NCI-H2029 (cell line): ENCODE measurements at regions not wholly inside any gene's neighbourhood (a gene's known extent, or its start where the extent isn't known, plus 50 kb on each side); places are given as distances from the start of the nearest gene placed in this dataset.

Source experiments
- DNase-seq: peaks from one replicate; lab custom pipeline; 2025; lab: John Stamatoyannopoulos, UW

DNA sequence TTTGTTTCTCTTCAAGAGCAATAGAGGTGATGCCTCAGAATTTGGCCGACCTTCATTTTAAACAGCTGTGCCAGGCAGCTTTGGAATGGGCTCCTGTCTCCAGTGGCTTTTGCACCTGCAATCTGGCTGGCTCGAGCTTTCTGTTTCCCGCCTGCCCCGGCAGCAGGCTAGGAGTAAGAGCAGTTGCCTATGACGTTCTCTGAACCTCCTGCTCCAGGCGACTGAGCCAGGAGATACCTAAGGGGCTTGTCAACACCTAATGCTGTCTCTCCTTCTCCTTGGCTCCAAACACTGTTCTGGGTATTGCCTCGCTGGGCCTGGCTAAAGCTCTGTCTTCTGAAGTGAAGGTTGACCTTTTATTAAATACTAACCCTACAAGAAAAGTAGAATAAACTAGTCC is 229.9 kb downstream of the LRRN1 start:
- no peak for DNase-seq

DNA sequence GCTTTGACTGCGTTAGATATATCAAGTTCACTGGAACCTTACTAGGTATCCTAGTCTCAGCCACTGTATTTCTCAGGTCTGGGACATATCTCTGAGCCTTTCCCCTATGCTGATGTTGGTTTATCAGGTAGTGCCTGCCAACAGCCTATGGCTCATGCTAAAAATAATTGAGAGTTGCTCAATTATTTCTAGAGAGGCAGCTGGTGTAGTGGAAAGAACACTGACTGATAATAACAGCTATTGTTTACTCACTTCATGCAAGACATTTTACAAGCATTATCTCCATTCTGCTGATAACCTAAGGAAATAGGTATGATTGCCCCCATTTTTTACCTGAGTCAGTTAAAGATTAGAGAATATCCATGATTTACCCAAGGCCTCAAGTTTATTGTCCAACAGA is 231.4 kb downstream of the LRRN1 start:
- no peak for DNase-seq

DNA sequence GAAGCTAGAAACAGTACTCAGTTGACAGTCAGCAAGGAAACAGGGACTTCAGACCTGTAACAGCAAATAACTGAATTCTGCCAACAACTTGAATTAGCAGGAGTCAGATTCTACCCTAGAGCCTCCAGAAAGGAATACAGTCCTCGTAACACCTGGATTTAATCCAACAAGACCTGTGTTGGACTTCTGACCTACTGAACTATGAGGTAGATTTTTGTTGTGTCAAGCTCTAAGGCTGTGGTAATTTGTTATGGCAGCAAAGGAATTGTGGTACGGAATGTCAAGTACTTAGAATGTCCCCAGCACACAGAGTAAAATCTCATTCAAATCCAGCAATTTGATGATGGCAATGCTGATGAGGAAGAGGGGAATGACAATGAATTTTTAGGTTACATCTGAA is 234.1 kb downstream of the LRRN1 start:
- DNase-seq = no peak

DNA sequence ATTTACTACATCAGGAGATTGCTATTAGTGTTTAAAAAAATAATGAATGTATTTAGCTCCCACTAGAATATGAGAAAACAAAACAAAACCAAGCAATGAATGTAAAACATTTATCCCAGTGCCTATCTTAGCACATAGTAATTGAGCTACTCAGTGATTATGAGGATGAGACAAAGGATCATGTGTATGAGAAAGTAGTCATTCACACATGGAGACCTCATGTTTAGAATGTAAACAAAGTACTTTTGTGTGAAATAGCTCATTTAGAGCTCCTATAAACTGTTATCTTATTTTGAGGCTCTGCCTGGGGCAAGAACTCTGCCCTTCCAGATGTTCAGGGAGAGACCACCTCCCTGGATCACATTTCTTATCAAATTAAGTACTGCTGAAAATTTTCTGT is 236.8 kb downstream of the LRRN1 start:
- no peak for DNase-seq

DNA sequence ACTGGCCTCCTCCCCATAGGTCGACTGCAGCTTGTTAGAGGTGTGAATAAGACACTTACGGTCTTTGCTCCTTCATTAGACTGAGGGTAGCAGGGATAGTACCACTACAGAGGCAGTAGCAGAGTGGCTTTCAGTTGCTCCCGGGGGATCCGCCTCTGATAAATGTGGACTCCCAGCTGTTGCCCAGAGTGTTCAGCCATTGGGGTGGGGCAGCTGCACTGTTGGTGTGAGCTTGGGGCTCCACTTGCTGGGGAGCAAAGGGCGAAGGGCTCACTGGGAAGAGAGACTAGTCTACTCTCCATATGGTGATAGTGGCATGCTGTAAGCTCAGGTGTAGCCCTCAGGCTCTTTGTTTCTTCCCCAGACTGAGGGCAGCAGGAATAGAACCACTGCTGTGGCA is 239.1 kb downstream of the LRRN1 start:
- no peak for DNase-seq

DNA sequence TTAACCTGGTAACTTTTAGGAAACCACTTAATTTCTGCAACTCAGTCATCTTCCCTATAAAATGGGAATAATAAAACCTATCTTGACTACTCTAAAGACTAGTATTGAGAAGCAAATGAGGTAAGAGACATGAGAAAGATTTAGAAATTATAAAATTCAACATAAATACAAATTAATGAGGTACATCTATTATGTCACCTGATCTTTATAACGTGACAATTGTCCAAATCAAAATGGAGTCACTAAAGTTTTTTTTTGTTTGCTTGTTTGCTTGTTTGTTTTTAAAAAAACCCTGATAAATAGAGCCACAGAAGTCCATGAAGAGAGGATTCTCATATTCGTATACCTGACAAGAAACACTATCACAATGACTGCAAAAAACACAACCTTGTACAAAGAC is 242.8 kb downstream of the LRRN1 start:
- DNase-seq = no peak

DNA sequence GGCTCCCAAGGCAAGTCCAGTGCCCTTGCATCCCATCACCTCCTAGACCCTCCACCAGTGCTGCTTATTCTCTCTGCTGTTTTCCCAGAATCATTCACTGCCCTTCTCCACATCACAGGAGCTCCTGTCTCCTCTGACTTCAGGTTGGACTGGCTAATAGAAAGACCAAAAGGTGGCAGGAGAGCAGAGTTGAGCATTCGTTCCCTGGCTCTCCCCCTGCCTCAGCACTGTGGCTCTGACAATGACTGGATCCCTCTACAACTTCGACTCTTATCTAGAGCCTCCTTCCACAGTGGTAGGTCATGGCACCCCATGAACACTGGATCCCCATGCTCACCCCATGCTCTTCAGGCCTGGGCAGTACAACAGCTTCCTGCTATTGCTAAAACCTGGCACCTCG is 243.6 kb downstream of the LRRN1 start:
- no peak for DNase-seq

DNA sequence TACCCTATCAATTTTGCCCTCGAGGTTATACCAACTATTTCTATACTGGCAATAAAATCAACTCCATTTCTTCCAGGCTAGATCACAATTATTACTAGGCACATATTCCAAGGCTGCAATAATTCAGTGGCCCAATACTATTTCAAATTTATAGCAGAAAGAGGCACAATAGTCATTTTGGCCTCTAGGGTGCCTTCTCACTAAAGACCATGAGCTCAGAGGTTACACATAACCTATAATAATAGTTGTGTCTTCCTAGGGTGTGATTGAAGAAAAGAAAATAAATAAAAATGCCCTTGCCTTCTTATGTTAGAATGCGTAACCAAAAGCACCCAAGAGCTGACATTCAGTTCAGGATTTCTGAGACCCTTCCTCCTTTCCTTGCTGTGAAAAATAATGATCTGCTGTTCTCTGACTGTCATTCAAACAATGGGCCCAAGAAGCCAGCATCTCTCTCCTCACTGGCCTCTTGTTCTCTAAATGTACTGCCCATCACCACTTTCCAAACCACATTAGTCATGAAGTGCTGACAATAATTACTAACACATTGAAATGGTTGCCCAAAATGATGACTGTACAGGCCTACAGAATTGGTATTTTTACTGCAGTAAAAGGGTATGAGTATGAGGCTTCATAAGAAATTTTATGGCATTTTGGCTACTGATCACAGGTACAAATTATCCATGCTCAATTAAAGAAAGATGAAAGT is 244.8 kb downstream of the LRRN1 start:
- DNase-seq = no peak

DNA sequence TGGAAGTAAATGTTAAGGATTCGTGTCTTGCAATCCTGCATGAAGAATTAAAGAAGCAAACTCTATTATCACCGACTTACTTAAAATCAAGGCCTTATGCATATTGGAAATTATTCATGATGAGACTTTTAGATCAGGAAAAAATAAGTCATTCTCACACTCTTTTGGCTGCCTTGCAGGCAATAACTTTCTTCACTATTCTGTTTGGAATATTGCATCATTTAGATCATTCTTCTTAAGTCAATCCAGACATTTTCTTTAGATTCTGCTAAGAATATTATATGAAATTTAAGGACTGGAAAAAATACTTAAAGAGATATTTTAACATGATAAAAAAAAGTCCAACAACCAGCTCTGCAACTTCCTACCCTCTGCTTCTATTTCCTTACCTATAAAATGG is 245.4 kb downstream of the LRRN1 start:
- DNase-seq = no peak

DNA sequence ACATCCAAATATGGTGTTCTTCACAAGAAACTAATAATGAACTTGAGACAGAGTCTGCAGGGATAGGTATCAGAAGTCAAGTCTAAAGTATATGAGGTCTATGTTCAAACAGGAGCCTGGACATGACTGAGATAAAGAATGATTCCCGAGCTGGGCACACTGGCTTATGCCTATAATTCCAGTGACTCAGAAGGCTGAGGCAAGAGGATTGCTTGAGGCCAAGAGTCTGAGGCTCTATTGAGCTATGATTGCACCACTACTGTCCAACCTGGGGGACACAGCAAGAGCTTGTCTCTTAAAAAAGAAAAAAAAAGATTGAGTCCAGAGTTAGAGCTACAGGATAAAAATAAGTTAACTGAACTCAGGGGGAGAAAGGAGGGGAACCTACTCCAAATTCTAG is 246.5 kb downstream of the LRRN1 start:
- no peak for DNase-seq

DNA sequence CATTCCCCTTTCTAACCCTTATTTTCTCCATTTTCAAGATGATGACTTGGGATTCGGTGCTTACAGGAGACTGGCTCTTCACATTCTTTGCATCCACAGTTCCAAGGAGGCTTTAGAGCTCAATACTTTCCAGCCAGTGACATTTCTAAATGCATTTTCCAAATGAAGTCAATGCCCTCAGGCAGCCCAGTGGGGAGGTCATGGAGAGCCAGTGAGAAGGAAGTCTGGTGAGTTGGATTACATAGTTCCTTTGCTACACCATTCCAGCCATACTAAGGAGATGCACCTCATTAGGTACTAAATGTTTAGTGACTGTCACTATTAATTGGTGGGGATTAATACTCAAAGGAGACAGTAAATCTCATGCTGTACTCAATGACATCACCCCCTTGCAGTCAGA is 248.1 kb downstream of the LRRN1 start:
- DNase-seq = no peak

DNA sequence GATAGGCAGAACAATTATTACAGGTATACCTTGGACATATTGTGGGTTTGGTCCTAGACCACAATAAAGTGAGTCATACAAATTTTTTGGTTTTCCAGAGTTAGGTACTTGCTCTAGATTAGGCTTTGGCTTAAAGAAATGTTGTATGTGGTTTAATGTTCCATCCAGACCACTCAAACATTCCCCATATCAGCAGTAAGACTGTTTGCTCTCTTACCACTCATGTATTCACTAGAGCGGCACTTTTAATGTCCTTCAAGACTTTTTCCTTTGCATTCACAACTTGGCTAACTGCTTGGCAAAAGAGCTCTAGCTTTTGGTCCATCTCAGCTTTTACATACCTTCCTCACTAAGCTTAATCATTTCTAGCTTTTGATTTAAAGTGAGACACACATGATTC is 250.5 kb upstream of the SETMAR start:
- no peak for DNase-seq

DNA sequence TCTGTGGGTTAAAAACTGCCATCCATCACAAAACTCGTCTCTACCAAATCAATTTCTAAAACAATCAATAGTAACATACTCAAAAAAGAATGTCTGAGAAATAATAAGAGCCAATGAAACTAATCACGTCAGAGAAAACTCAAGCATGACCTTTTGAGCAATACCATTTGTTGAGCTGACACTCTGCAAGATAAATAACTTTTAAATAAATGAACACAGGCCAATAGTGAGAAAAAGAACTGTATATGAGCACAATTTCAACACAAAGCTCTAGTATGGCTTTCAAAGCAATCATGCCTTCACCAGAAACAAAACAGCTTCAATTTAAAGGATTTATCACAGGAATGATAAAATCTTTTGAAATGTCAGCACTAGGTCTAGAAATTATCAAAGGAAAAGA is 249.2 kb upstream of the SETMAR start:
- no peak for DNase-seq

DNA sequence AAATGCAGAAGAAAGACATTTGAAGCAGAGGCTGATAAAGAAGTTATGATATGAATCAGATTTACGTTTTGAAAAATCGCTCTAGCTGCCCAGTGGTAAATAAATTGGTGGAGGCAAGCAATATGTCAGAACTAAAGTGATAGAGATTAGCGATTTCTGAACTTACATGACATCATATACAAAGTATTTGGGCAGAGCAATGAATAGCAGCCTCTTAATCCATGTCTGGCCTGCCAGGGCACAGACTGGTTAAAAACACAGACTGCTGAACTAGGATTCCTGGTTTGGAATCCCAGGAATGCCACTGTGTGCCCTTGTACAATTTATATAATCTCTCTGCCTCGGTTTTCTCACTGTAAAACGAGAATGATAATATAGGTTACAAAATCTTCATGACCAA is 243.1 kb upstream of the SETMAR start:
- DNase-seq = no peak

DNA sequence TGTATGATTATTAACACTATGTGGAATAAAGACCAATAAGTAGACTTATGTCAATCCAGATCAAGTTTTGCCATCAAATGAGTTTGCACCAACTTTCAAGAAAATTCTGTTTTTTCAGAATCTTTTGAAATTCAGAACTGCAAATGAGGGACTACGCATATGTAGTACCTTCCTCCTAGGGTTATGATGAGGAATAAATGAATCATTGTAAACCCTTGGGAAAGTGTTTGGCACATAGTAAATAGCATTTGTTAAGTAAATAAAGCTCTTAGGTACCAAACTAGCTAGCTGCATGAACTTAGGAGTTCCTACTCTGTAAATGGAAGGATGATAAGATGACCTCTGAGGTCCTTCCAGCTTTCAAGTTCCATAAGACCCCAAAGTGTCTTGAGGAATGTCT is 242.6 kb upstream of the SETMAR start:
- DNase-seq = no peak

DNA sequence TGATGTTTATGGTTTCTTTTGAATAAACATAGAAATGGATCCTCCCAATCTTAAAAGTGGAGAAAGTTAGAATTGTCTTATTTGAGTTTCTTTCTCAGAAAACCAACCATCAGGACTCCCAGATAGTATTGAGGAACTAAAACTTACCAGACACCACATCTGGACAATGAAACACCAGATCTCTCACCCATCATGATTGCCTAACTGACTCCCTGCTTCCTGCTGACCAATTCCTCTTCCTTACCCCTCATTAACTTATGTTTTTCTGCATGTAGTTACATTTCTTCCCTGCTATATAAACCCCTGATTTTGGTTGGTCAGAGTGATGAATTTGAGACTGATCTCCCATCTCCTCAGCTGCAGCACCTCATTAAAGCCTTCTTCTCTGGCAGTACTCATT is 242.0 kb upstream of the SETMAR start:
- DNase-seq = no peak

DNA sequence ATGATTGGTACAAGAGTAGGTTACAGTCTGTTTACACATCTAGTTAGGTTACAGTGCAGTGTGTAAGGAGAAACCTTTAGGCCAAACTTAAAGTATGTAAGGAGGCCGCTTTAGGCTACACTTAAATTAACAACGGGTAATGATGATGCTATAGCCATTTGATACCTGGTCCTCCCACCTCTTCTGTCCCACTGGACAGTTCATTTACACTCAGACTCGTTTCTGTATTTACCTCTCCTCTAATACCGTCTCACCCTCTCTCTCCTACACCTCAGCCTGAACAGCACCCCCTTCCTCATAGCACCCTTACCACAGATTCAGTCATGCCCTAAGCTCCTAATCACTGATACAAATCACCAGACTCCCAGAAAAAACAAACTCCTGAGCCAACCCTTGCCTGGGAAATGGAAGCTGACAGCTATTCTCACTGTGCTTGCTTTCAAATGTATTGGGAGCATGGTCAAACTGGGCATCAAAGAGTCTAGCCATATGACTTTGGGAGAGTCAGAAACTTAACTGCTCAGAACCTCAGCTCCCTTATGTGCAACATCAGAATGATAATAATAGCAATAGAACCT is 241.3 kb upstream of the SETMAR start:
- no peak for DNase-seq

DNA sequence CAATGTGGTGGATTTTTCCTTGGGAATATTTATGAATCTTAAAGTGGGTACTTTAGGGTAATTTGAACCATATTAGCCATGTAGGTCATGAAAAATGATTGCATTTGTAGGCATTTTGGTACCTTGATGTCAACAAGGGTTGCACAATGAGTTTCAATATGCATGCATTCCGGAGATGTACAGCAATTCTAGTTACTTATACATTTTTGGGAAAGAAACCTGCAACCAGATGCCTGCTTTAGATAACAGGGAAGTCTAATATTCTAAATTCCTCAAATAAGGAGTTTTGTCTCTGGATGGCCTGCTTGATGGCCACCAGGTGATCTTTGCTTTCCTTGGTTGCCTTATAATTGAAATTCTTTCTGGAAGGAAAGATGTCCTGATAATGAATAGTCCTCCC is 240.5 kb upstream of the SETMAR start:
- no peak for DNase-seq

DNA sequence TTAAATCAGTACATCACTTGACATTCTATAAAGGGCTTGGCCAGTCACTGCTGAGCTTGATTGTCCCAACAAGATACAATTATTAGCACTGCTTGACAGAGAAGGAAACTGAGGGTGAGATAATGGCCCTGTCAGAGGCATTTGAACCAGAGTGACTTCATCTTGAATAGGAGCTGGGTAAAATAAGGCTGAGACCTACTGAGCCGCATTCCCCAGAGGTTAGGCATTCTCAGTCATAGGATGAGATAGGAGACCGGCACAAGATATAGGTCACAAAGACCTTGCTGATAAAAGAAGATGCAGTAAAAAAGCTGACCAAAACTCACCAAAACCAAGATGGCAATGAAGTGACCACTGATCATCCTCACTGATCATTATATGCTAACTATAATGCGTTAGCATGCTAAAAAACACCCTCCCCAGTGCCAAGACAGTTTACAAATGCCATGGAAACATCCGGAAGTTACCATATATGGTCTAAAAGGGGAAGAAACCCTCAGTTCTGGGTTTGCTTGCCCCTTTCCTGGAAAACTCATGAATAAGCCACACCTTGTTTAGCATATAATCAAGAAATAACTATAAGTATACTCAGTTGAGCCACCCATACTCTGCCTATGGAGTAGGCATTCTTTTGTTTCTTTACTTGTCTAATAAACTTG is 239.1 kb upstream of the SETMAR start:
- DNase-seq = no peak

DNA sequence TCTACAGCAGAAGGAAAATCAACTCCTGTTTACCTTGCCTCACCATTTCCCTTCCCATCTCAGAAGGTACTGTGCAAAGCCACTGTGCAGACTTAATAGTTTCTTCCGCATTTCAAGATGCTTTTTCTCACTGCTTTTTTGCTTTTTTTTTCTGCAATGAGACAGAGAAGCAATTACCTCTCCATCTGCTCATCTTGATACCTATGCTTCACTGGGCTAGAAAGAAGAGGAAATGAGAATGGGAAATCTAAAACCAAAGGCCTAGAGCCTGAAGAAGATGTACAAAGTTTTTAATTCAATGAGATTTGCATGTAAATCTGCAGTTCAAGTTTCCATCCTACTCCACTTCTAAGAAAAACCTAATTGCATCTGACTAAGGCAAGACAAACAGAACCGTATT is 238.1 kb upstream of the SETMAR start:
- DNase-seq = no peak

DNA sequence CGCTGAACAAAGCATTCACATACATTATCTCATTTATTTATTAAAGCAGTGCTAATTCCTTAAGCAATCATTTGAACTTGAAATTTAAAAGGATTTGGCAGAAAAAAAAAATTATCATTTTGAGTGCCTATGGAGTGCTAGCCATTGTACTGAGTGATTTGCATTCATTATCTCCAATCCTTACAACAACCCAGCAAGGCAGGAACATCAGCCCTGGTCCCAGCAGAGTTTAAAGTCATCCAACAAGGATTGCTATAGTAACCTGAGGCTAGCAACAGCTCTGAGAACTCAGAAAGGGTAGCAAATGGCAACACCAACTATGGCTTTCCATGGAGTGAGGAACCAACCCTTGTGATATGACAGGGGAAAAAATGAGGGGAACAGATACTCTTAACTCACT is 237.6 kb upstream of the SETMAR start:
- DNase-seq = no peak

DNA sequence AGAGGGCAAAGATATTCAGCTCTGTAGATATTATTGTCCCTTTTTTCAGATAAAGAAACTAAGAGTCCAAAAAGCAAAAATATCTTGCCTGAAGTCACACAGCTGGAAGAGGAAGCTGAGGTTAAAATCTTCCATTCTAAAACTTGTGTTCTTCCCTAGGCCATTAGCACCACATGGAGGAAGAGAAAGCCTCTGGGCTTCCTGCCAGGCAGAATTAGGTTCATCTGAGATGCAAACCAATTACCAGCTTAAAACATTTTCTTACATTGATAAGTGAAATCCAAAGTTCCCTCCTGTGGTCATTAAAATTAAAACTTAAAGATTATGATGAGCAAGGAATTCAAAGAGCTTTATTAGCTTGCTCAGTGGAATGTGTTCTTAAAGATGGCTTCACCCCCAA is 235.3 kb upstream of the SETMAR start:
- DNase-seq = no peak

DNA sequence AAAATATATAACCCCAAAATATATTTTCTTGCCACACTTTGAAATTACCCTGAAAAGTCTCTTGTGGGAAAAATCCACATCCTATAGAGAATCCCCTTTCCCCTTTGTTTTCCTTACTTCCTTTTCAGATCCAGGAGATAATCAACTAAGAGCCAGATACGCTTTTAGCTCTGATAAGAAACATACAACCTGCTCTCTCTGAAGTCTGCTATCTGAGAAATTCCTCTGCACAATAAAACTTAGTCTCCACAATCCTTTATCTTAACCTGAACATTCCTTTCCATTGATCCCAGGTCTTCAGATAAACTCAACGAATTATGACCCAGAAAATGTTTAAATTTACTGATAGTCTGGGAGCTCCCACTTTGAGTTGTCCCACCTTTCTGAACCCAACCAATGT is 233.4 kb upstream of the SETMAR start:
- DNase-seq = no peak
